IPS-NIHi11 (cell line): ENCODE measurements at regions not wholly inside any gene's neighbourhood (a gene's known extent, or its start where the extent isn't known, plus 50 kb on each side); places are given as distances from the start of the nearest gene placed in this dataset.
"Not testable (repeated sequence)": the region's sequence is repeated elsewhere in the genome, so short reads cannot be mapped to it uniquely, and the experiment has no call there.

ENCODE experiments used
- DNase-seq: peaks from one replicate; pipeline ENCODE4 v3.0.0; 2012; ENCODE audit warnings: mixed read lengths, low spot score

DNA sequence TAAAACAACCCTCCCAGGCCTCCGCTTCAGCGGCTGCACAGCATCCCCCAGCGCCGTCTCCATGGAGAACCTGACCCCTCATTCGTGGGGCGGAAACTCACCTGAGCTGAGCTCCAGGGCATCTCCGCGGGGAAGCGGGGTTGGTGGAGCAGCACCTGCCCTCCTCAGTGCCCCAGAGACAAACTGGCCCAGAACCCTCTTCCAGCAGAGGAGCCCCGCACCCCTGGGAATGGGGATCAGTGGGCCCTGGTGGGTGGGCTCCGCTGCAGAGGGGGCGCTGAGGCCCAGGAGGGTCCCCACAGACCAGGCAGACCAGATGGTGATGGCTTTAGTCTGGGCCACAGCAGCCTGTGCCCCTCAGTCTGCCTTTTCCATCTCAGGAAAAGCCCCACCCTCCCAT lies 261.2 kb downstream of the ADGRD1 start:
- DNase-seq: not testable (repeated sequence)

DNA sequence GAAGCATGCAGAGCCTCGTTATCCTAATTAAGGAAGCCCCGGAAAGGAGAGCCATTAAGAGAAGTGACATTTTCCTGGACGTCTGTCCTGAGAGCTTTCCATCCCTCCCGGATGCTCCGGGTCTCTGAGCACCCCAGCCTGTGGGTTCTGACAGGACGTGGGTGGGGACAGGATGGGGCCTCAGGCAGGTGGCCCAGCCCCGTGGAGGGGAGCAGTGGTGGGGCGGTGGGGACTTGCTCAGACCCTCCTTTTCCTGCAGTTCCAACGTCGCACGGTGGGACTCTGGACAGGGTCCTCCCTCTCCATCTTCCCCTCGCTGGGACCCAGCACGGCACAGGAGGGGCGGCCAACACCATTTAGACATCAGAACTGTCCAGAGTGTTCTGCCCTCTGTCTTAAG lies 262.9 kb downstream of the ADGRD1 start:
- not testable (repeated sequence) for DNase-seq

DNA sequence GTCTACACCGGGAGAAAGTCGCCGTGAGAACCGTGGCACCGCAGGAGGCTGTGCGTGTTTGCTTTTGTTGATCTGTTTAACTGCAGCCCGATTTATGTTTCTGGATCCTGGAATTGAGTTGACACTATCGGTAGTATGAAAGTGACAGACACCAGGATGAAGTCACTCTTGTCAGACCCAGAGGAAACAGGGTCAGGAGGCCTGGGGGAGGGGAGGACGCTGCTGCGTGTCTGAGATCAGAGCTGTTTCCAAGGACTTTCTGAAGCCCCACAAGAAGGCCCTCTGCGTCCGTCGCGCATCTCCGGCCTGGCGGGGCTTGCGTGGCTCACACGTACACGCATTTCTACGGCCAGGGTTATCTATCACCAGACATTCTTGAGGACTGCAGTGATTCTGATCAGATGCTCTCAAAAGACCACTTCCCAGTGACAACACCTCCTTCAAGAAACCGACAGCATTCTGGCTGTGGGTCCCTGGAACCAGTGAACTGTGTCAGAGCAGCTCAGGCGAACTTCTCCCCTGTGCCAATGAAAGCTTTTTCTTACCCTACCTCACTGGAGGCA lies 263.4 kb downstream of the ADGRD1 start:
- DNase-seq: no peak

DNA sequence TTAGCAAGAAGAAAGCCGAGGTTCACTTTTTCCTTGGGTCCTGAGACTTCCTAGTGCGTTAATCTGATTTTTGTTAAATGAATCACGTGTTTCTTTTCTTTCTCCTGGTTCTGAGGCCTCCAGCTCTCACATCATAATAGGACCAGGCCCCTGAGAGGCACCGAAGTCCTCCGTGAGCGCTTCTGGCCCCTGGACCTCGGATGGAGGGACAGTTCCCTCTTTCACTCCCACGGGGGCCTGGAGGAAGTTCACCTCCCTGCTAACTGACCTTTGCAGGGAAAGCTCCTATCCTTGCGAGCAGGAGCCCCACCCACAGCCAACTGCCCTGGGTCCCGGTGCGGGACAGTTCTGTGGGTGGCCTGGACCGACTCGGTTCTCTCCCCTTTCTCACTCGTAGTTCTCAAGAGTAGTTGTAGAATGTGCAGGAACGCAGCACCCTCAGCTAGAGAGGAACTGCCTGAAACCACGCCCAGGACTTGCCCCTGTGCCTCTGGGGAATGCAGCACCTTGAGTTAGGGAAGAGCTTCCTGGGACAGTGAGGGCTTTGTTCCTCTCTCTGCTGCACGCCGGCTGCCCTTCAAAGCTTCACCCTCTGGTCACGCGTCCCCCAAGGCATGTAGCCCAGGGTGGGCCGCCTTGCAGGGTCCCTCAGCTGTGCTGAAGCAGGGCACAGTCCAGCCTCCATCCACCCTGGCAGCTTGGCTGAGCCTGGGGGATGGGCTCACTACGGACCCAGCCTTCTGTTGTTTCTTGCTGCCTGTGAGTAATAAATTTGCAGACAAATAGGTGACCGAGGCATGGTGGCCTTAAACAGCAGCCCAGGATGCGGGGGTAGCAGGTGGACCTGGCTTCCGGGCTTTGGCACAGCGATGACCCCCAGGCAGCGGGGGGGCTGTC lies 264.6 kb downstream of the ADGRD1 start:
- DNase-seq: peak; percentile 59

DNA sequence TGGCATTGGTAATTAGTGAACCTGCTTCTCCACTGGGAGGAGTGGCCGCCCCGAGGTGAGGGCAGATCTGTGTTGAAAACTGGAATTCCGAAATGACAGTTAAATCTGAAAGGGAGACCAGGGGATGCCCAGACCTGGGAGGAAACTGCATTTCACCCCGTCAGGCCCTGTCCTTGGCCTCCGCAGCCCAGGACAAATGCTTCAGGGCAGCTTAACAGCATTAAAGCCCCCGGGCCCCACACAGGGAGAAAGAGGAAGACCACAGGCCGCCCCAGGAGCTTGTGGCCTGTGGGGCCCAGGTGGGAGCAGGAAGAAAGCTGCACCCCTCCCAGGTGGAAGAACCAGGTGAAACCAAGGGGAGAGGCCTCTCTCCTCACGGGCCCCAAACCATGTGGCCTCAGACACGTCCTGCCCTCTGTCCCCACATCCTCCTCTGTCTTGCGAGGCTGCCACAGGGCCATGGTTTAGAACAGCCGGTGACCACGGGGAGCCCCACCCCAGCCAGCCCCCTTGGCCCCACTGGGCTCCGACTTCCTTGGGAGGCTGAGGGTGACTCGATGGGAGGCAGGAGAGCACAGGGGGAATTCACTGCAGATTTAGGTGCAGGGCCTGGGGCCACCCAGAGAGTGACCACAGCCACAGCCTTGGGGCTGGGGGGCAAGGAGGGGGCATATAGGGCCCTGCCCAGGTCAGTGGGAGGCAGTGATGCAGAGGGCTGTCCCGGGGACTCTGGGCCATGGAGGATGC lies 265.4 kb downstream of the ADGRD1 start:
- DNase-seq: no peak

DNA sequence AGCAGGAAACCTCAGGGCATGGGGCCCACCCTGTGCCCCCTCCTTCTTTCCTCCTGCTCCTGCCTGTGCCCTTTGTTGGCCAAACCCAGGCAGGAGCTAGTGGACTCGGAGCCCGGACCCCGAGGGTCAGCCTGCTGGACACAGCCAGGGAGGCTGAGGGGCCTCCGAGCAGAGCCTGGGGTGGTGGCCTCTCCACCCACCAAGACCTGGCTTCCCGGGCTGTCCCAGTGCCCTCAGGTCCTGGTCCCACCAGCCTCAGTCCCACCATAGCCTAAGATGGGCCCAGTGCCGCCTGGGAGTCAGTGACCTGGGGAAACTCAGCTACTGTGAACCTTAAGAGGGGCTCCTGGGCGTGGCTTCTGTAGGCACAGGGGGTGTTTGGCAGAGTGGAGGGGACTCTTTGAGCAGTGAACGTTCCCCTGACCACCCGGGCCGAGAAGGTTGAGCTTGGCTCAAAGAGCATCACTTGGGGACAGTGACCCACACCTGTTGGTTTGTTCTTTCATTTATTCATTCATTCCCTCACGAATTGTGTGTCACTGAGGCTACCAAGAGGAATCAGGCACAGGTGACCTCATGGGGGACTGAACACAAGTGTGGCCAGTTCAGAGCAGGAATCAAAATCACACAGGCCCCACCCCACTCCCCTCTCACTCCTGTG lies 266.1 kb downstream of the ADGRD1 start:
- no peak for DNase-seq

DNA sequence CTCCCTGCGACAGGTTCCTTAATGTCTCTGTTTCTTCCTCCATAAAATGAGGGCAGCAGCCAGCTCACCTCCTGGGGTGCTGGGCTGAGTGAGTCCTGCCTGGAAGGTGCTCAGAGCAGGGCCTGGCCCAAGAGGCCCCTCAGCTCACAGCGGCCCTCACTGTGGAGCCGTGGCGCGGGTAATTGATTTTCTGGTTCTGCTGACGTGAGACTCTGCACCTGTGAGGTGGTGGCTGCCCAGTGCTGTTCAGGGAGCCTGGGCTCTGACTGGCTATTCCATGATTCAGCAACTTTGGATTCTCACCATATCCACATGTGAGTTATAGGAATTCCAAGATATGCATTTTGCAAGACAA lies 266.6 kb downstream of the ADGRD1 start:
- no peak for DNase-seq

DNA sequence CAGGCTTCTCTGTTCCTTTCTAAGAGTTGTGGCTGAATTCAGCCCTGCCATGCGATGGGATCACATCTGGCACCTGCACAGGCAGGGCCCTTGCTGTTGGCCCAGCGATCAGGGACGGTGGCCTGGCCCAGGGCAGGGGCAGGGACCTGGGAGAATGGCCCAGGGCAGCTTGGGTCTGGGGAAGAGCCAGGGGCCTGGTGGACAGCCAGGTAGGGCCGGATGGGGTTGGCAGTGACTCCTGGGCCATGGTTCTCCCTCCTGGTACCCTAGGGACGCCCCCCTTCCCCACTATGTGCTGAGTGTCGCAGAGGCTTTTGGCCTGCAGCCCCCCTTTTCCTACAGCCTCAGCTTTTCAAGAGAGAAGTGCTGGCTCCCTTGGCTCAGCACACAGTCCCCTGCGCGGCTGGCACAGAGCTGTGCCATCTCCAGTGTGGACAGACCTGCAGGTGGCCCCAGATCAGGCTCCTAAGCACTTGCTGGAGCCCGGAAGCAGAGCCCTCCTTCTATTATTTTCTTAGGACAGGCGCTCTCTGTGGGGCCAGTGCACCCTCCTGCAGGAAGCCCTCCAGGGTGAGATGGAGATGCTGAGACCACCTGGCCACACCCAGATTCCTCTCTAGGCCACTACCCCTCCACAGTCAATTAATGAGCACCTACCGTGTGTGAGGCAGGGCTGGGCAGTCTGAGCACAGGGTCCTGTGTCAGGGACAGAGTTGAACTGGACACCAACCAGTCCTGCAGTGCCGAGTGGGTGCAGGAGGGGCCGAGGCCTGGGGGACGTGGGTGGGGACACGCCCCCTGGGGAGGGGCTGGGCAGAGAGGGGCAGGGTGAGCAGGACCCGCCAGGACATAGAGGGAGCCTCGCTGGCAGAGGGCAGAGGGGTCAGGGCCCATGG lies 267.6 kb downstream of the ADGRD1 start:
- no peak for DNase-seq

DNA sequence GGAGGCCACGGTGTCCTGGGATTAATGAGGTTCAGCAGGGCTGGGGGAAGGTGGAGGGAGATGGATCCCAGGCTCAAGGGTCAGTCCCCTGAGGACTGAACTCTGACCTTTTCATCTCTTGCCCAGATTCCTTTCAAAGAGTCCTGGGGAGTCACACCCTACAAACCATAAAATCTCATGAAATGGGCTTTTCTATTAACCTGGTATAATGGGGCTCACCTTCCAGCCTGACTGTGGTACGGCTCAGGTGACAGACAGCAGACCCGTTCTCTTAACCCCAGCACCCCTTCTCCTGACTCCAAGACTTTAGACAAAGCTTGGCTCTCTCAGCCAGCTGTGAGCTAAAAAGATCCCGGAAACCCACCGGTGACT lies 268.2 kb downstream of the ADGRD1 start:
- no peak for DNase-seq

DNA sequence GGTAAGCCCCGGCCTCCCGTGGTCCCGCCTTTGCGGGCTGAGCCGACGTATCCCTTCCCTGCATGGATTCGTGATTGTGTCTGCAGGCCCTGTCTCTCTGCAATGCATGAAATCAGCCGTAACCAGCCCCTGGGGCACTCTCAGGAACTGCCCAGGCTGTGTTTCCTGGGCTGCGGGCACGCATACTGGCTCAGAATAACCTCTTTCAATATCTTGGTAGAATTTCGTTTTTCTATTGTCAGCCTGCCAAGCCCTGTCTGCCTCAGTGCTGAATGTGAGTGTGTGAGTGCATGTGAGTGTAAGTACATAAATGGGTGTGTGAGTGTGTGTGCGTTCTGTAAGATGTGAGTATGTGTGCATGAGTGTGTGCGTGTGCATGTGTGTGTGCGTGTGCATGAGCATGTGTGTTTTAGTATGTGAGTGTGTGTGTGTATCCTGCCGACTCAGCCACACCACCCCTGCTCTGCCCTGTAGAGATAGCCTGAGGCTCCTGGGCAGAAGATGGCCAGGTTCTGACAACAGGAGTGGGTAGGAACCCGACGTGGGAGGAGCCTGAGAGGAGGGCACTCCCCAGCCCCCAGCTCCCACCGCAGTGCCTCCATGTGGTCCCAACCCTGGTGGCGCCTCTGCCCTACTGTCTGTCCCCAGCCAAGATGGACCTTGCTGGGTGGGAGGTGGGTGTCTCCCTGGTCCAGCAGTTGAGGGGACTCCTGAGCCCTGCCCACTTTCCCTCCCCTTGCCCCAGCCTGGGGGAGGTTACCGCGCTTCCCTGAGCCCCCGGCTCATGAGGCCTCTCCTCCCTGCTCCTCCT lies 268.8 kb downstream of the ADGRD1 start:
- no peak for DNase-seq

DNA sequence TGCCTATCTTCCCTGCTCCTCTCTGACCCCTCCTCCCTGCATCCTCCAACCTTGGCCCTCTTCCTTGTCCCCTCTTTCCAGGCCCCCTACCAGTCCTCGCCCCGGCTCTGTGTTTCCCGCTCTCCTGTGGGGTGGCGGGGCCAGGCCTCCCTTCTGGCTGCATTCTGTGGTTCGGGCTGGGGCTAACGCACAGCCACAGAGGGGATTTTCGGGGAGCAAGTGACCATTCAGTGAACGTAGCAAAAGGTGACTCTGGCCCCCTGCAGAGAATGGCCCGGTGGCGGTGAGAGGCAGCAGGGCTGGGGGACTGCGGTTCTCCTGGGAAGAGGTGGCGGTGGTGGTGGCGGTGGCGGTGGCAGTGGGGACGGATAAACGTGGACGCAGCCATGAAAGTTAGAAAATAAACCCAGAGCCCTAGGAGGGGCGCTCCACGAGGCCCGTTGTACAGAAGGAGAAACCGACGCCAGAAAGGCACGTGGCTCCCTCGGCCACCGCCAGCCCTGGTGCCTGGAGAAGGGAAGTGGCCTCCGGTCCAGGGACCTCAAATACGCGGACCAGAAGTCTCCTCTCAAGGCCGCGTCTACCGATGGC lies 269.6 kb downstream of the ADGRD1 start:
- no peak for DNase-seq

DNA sequence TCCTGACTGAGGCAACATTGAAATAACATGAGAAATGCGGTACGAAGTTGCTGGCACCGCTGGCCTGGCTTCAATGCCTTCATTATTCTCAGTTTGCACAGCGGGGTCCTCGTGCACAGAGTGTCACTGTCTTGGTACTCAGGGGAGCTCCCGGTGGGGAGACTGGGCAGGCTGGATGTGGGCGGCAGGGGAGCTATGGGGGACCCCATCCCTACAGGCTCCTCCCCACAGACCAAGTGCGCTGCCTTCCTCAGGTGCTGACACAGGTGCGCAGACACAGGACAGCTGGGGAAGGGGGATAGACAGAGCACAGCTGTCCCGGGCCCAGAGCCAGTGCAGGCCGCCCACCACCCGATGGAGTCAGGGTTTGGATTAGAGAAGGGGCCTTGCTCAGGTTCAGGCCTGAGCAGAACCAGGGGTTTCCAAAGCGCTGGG lies 270.1 kb downstream of the ADGRD1 start:
- DNase-seq: no peak

DNA sequence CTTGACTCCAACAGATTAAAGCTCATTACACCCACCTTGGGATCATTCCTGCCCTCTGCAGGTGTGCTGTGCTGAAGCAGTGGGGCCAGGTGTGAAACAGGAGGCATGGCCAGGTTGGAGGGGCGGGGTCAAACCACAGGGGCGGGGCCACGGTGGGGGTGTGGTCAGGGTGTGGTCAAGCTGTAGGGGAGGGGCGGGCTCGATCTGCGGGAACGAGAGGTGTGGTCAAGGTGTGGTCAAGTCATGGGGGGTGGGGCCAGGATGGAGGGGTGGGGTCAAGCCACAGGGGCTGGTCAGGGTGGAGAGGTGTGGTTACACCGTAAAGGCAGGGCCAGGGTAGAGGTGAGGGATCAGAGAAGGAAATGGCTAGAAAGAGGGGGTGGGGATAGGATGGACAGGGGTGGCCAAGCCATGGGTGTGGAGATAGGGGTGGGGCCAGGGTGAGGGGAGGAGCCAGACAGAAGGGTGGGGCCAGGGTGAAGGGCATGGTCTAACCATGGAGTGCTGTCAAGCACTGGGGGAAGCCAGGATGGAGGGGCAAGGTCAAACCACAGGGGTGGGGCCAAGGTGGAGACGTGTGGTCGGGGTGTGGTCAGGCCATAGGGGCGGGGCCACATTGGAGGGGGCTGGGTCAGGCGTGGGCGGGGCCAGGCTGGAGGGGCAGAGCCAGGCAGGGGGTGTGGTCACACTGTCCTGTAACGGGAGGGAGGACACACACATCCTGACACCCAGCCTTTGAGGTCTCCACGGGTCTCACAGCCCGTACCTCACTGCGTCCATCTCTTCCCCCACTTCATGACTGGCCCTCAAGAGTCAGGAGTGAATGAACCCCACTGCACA lies 270.7 kb downstream of the ADGRD1 start:
- peak; percentile 82 for DNase-seq

DNA sequence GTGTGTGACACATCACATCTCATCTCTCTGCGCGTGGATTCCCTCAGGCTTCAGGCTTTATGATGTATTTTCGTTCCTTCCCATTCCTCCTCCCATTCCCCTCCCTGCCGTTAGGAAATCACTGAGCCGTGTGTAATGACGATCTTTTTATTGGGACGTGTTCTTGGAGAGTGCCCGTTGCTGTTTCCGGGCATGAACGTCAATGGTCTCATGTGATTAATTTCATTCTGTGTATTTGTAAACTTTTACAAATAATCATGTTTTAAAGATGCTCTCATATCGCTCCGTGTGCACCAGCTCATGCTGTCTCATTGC lies 271.3 kb downstream of the ADGRD1 start:
- DNase-seq: not testable (repeated sequence)

DNA sequence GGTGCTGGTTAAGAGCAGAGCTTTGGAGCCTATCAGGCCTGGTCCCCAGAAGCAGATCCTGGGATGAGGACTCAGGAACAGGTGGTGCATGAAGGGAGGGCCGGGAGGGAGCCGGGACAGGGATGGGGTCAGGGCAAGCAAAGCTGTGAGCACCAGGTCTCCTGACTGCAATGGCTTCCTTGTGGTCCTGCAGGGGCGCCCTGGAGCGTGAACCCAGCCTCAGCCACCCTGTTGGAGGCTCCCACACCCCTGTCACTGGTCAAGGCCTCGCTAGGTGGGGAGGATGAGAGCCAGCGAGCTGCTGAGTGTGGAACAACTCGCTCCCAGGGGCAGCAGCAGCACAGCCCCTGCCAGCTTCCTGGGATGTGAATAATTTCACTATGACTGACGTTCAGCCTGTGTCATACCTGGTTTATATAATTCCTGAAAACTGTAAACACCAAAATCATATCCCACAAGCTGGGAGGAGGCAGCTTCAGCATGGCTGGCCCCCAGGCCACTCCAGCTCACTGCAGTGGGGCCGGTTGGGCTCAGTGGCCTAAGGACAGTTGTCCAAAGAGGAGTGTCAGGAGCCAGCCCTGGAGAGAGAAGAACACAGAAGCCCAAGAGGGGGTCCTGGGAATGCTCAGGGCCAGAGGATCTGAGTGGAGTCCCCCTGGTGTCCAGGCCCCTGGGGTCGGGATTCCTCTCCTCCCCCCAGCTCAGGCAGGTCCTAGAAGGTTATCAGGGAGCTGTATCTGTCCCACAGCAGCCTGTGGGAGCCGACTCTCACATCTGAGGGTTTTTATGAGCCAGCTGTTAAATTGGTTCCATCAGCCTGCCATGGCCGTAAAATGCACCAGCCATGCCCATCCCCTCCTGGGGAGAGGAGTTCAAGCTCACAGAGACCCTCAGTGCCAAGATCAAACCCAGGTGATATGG lies 272.9 kb downstream of the ADGRD1 start:
- no peak for DNase-seq

DNA sequence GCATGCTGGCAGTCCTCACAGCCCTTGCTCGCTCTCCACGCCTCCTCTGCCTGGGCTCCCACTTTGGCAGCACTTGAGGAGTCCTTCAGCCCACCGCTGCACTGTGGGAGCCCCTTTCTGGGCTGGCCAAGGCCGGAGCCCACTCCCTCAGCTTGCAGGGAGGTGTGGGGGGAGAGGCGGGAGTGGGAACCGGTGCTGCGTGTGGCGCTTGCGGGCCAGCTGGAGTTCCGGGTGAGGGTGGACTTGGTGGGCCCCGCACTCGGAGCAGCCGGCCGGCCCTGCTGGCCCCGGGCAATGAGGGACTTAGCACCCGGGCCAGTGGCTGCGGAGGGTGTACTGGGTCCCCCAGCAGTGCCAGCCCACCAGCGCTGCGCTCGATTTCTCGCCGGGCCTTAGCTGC lies 273.9 kb downstream of the ADGRD1 start:
- not testable (repeated sequence) for DNase-seq

DNA sequence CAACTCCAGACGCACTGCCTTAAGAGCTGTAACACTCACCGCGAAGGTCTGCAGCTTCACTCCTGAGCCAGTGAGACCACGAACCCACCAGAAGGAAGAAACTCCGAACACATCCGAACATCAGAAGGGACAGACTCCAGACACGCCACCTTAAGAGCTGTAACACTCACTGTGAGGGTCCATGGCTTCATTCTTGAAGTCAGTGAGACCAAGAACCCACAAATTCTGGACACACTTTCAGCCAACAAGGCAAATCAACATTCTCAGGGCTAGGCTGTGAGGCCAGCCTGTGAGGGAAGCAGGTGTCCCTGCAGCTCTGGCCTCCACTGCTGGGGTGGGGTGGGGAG lies 275.3 kb downstream of the ADGRD1 start:
- DNase-seq: not testable (repeated sequence)
